GM18507 (cell line): ENCODE measurements at regions not wholly inside any gene's neighbourhood (a gene's known extent, or its start where the extent isn't known, plus 50 kb on each side); places are given as distances from the start of the nearest gene placed in this dataset.
"Not testable (repeated sequence)": the region's sequence is repeated elsewhere in the genome, so short reads cannot be mapped to it uniquely, and the experiment has no call there.

ENCODE experiments used
- DNase-seq: peaks from one replicate; pipeline ENCODE4 v3.0.0; 2011; ENCODE audit warnings: low read depth; ENCODE audit not compliant: insufficient read length; ENCODE audit errors: extremely low spot score
- FAIRE-seq: peaks from 2 replicates; lab custom pipeline; 2011; peaks lifted over from hg19 to GRCh38; lab: Jason Lieb, UNC

DNA sequence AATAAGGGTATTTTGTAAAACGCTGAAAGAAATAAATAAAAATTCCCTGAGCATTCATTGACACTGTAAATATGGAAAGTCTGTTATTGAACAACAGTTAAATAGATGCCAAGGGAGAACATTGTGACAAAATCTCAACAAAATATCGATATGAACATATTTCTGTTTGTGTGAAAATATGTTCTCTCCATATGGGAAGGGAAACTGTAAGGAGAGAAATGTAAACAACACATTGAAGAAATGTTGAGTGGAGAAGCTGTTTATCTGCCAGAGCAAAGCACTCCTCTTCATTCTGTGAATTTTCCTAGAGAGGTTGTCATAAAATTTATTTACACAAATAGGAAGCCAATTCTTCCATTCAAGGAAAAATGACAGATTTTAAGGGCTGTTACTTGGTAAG is 57.1 kb upstream of the EOMES start:
- no peak for FAIRE-seq
- DNase-seq: no peak

DNA sequence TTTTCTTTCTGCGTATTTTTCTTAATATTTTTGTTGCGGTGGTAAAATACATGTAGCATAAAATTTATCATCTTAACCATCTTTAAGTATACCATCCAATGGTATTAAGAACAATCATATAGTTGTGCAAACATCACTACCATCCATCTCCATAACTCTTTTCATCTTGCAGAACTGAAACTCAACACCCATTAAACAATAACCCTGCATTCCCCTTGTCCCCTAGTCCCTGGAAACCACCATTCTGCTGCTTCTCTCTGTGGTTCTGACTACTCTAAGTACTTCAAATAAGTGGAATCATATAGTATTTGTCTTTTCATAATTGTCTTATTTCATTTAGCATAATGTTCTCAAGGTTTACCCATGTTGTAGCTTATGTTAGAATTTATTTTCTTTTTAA is 67.3 kb upstream of the EOMES start:
- FAIRE-seq: no peak
- no peak for DNase-seq

DNA sequence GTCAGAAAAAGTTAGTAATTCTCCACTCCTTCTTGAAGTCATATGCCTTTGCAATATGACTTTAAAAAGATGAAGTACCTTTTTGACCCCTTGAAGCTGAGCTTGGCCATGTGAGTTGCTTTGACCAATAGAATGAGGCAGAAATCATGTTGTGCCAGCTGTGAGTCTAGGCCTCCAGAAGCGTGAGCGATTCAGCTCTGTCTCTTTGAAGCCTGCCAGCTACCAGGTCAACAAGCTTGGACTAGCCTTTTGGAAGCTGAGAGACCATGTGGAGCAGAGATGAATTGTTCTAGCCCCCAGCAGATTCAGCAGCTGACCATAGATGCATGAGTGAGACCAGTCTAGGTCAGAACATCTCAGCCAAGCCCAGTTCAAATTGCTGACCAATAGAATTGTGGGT is 69.8 kb upstream of the EOMES start:
- FAIRE-seq (no peak), DNase-seq (no peak)

DNA sequence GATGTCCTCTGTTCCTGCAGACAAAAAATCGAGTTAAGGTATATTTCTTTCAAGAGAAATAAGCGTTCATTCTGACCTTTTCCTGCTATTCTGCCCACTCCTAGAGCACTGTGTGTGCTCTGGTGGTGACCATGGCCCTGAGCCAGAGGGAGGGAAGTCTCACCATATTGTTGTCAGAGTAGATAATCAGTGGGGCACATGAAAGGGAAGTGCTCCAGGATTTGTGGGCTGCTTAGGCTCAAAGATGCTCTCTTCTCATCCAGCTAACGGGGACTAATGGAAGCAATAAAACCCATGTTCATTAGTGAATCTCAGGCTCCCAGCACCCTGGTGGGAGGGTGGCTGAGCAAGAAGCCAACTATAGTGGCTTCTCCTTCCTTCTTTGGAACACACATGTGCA is 70.7 kb upstream of the EOMES start:
- FAIRE-seq (no peak), DNase-seq (no peak)

DNA sequence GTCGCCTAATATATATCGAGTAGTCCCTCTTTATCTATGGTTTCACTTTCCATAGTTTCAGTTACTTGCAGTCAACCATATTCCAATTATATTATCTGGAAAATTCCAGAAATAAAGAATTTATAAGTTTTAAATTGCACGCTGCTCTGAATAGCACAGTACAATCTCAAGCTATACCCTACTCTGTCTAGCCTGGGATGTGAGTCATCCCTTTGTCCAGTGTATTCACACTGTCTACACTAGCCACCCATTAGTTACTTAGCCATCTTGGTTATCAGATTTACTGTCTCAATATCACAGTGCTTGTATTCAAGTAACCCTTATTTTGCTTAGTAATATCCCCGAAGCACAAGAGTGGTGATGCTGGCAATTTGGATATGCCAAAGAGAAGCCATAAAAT is 72.1 kb upstream of the EOMES start:
- FAIRE-seq (no peak), DNase-seq (no peak)

DNA sequence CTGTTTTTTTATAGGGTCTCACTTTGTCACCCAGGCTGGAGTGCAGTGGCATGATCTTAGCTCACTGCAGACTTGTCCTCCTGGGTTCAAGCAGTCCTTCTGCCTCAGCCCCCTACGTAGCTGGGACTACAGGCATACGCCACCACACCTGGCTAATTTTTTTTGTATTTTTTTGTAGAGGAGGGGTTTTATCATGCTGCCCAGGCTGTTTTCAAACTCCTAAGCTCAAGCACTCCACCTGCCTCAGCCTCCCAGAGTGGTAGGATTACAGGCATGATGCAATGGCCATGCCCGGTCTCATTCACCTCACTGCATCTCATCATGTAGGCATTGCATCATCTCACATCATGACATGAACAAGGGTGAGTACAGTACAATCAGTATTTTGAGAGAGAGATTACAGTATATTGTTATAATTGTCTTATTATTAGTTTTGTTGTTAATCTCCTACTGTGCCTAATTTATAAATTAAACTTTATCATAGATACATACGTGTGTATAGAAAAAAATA is 74.3 kb upstream of the EOMES start:
- FAIRE-seq (no peak), DNase-seq (no peak)

GRCh38 chr3:27797773-27798172 is 75.7 kb upstream of the EOMES start:
- DNase-seq (no peak), FAIRE-seq (no peak)

DNA sequence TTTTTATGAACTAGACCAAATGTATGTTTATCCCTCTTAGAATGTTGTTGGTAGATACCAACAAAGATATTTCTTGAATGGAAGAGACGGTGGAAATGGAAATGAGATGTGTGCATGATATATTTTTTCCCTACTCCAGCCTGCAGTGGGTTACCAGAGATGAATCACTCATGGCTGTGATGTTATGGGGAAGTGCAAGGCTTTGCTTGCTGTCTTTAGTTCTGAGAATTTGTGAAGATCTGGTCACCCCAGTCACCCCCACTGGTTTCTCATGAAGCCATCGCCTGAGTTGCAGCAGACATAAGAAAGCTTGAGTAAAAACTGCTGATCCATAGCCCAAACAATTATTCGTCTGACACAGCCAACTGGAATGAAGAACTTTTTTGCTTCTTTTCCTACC is 78.1 kb upstream of the EOMES start:
- no peak for FAIRE-seq
- DNase-seq: no peak

DNA sequence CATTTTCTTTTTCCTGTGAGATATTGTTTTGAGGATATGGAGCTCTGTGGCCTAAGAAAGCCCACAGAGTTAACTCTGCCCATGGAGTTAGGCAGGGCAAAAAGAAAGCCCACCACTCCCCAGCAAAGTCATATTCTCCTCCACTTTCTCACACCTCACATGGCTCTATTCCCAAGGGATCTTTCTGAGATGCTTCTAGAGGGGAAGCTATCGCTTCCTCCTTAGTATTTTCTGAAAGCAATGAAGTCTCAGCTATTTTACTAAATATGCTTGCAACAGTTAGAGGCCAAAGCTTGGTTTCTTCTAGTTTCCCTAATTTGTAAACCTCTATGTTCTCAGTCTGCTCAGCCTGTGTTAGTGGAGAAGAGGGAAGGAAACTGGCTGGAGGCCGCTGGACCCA is 80.3 kb upstream of the EOMES start:
- no peak for FAIRE-seq
- DNase-seq: no peak

- FAIRE-seq (no peak), DNase-seq (no peak)
Observed at GRCh38 chr3:27802849-27803248, 80.7 kb upstream of the EOMES start.

DNA sequence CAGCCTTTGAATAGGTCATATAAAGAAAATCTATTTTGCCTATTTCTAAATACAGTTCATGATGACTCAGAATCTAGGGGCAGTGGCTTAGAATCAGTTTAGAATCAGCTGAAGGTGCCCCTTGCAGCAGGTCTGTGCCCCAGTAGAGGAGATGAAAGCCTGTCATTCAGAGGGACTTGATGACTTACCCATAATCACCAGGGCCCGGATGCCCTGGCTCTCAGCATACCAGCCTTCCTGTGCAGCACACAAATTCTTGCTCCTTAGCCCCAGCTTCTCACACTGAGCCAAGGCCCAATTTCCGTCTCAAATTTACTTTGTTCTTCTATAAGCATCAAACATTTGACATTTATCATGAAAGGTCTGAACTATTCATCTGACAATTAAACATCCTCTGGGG is 83.2 kb upstream of the EOMES start:
- FAIRE-seq (no peak), DNase-seq (no peak)

DNA sequence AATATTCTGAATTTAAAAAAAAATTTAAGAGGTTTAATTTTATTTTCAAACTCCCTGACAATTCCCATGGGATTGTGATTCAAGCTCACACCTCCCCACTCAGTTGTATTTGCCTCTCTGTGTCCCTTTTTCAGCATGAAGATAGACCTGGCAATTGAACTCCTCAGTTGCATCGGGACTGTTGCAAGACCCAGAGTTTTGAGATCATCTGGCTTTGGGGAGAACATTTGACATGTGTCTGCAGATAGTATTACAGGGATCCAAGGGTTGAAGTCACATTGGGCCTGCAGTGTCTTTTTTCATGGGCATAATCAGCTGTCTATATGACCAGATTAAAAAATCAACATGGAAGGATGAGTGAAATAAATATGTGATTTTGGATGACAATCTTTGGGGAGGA is 91.1 kb upstream of the EOMES start:
- no peak for DNase-seq
- no peak for FAIRE-seq

- not testable (repeated sequence) for FAIRE-seq, DNase-seq
Observed at GRCh38 chr3:27821609-27822008, 99.5 kb upstream of the EOMES start.

- no peak for DNase-seq
- no peak for FAIRE-seq
Observed at GRCh38 chr3:27824312-27825200, 102.4 kb upstream of the EOMES start.

DNA sequence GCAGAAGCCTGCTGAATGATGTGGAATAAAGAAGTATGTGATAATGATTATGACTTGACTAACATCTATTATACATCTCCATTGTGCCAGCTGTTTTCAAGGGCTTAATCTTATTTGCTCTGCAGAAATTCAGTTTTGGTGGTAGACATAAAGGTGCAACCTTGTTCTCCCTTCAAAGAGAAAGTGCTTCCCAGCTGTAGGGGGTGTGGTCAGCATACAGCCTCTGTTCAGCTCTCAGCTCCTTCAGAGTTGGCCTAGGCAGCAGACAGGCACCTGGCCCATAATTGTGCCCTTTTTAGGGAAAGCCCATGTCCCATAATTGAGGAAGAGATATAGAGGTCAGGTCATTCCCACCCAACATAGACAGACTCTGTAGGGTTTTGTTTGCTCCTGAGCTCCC is 104.3 kb upstream of the EOMES start:
- no peak for DNase-seq
- FAIRE-seq: no peak

DNA sequence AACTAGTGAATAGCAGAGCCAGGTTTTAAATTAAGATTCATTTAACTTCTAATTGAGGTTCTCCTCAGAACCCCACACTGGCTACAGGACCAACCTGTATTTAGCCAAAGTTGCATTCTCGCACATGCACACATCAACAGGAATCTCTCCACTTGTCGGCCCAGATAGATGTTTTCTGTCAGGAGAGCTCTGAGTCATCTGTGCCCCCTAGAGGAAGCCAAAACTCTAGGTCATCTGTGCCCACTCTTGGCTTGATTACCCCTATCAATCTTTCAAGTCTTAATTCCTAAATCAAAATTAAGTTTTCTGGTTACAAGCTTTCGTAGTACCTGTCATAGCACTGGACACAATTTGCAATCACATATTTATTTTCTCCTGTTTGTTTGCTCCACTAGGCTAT is 104.9 kb upstream of the EOMES start:
- no peak for FAIRE-seq
- no peak for DNase-seq

DNA sequence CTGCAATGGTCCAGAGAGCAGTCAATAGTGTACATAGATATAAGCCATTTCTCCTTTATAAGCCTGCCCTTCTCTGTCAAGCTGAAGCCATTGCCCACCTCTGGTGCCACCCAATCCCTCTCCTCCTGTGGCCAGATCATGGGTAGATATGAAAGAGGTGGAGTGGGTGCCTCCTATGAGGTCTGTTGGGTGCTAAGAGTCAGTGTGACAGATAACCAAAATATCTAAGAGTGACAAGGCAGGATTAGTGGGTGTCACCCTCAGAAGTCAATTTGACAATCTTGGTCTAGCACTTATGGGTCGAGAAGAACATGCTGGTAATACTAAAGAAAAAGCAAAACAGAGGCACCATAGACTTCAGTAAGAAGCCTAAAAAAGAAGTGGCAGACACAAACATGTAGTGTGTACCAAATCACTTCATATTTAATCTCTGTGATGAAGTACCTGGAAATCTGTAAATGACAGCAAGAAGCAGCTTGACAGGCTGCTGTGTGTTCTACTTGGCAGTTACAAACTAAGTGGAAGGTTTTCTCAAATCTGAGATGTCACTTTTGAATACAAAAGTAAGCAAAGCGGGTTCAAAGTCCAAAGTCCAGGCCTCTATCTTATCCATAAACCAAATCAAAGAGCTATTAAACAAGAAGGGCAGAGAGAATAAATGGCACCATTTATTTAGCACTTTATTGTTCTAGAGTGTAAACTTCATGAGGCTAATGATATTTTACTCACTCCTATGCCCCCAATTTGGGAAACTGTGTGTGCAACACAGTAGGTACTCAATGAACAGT is 118.9 kb upstream of the EOMES start:
- DNase-seq (no peak), FAIRE-seq (no peak)

GRCh38 chr3:27844052-27844675 is 122.0 kb upstream of the EOMES start:
- no peak for DNase-seq
- no peak for FAIRE-seq

- DNase-seq (no peak), FAIRE-seq (no peak)
Observed at GRCh38 chr3:27847697-27848096, 125.6 kb upstream of the EOMES start.

DNA sequence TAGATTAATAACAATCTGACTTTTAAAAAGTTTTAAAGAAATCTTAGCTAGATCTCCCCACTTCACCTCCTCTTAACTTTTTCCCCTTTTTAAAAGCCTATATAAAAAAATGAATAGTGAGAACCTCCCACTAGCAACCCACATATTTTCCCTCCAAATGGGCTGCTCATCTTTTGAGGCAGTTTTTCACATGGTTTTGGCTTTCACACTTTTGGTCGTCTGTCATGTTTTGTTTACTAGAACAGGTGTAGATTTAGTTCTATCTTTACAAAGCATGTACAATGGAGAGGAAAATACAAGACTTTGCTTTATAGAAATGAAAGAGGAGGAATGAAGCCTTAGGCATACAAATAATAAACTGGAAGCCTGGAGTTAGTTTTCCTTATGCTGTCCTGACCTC is 126.7 kb upstream of the EOMES start:
- FAIRE-seq (no peak), DNase-seq (no peak)
